HUES6 (cell line): ENCODE measurements at regions not wholly inside any gene's neighbourhood (a gene's known extent, or its start where the extent isn't known, plus 50 kb on each side); places are given as distances from the start of the nearest gene placed in this dataset.

ENCODE experiments used
- H3K27ac ChIP-seq: 2 replicates; pipeline ENCODE4 v1.7.0; 2013; ENCODE audit warnings: low read depth, mild to moderate bottlenecking, low read length, inconsistent platforms
- H3K27me3 ChIP-seq: 2 replicates; pipeline ENCODE4 v1.6.1; 2013; ENCODE audit warnings: low read length; ENCODE audit not compliant: control insufficient read depth, insufficient read depth
- H3K36me3 ChIP-seq: 2 replicates; pipeline ENCODE4 v1.6.1; 2013; ENCODE audit warnings: low read length; ENCODE audit not compliant: control insufficient read depth, insufficient read depth
- H3K4me1 ChIP-seq: 2 replicates; pipeline ENCODE4 v1.6.1; 2013; ENCODE audit warnings: low read length; ENCODE audit not compliant: control insufficient read depth, insufficient read depth
- H3K4me3 ChIP-seq: 2 replicates; pipeline ENCODE4 v1.5.1; 2013; ENCODE audit warnings: low read depth, low read length
- H3K9ac ChIP-seq: one replicate; pipeline ENCODE4 v1.6.1; 2013; ENCODE audit warnings: mild to moderate bottlenecking, low read length
- H3K9me3 ChIP-seq: 2 replicates; pipeline ENCODE4 v1.6.1; 2013; ENCODE audit warnings: low read depth, low read length; ENCODE audit not compliant: control insufficient read depth, insufficient read depth

DNA sequence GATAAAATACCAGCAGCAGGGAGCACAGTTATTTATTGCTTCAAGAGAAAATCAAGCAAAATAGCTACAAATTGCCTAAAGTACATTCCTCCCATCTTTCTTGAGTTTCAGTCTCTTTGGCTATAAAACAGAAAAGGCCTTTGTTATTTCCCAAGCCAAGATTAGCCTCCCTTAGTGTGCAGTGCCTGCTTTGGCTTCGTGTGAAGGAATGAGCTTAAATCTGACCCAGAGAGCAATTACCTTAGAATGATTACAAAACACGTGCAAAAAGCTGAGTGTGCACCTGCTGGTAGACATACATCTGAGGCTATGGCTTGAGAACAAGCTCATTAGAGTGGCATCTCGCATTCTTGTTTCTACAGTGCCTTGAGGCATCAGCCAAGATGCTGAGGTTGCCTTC is 250.8 kb downstream of the C4orf33 start:
- no peak overlapping the region for H3K4me3 ChIP-seq
- no peaks in the 10 kb centered on the region for H3K9me3 ChIP-seq
- H3K36me3 ChIP-seq: no peaks in the 10 kb centered on the region
- no peak overlapping the region for H3K9ac ChIP-seq
- H3K27ac ChIP-seq: no peak overlapping the region
- no peaks in the 10 kb centered on the region for H3K27me3 ChIP-seq
- 0 out of 2 replicates have a peak, but pooled peaks cover 5% of the 10 kb centered on the region for H3K4me1 ChIP-seq

DNA sequence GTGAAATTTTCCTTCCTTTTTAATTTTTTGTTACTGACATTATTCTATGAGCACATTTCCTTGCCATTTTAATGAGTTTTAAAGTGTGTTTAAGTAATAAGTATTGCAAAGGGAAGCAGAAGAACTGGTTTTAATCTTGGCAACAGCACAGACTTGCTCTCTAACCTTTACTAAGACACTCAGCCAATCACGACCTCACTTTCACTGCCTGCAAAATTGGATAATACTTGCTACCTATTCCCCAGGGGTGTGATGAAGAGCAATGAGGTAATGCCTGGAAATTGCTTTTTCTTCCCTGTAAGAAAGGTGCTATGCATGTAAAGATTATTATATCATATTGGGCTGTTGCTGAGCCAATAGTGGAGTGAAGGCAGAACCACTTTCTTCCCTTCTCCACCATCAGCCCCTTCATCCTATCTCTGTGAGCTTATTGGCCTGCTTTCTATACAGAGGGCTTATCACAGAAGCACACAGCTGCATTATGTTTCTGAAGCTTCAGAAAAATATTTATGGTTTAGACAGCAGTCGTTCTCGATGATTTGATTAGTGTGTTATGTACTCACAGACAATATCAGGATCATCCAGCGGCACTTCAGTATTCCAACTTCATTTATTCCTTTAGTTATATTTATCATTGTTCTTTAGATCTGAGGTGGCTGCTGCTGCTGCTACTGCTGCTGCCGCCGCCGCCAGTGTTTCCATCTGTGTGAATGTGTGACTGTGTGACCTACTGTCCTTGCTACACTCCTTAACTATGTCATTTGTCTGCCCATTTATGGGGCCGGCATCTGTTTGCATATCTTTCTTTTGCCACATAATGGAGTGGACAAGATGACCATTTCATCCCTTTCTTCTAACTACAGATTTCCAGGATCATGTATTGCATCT is 255.1 kb downstream of the C4orf33 start:
- H3K27ac ChIP-seq: no peak overlapping the region
- no peak overlapping the region for H3K4me3 ChIP-seq
- no peak overlapping the region for H3K9ac ChIP-seq
- H3K36me3 ChIP-seq: no peaks in the 10 kb centered on the region
- no peaks in the 10 kb centered on the region for H3K9me3 ChIP-seq
- peaks cover 9% of the 10 kb centered on the region; the same call in 1 of the 2 replicates for H3K4me1 ChIP-seq
- no peaks in the 10 kb centered on the region for H3K27me3 ChIP-seq

DNA sequence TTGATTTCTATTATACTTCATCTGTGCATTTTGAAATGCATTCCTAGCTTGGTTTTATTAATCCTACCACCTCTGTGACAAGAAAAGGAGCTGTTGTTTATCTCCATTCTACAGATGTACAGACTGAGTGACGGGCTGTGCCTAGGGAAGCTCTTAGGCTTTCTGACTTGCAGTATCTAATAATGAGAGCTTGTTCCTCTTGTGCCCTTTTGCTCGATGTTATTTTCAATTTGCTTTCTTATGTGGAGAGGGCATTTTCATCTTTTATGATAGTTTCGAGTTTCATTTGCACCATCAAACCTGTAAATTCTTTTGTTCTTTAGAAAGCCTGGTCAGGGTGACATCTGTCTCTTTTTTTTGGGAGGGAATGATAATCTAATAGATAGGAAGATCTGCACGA is 256.5 kb downstream of the C4orf33 start:
- Histone ChIP-seq H3K9ac (no peak overlapping the region), H3K27ac (no peak overlapping the region), H3K4me1 (peaks cover 9% of the 10 kb centered on the region; the same call in 1 of the 2 replicates), H3K36me3 (no peaks in the 10 kb centered on the region), H3K4me3 (no peak overlapping the region), H3K9me3 (no peaks in the 10 kb centered on the region), H3K27me3 (no peaks in the 10 kb centered on the region)

DNA sequence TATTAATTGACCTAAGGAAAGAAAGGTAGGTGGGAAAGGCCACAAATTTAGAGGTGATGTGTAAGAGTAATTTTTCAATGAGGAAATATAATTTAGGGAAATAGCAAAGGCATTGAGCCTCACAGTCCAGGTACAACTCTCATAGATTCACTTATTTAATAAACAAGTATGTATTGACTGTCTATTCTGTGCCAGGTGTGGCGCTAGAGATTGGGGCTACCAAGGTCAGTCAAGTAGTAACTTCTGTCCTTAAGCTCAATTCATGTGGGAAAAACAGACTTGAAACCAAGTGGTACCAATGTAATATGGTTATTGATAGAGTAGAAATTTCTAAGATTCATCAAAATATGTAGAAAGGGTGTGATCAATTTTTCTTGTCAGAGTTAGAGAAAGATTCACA is 257.5 kb downstream of the C4orf33 start:
- Histone ChIP-seq H3K36me3 (no peaks in the 10 kb centered on the region), H3K4me3 (no peak overlapping the region), H3K27me3 (no peaks in the 10 kb centered on the region), H3K9me3 (no peaks in the 10 kb centered on the region), H3K27ac (no peak overlapping the region), H3K4me1 (peaks cover 11% of the 10 kb centered on the region; the same call in 1 of the 2 replicates), H3K9ac (no peak overlapping the region)

DNA sequence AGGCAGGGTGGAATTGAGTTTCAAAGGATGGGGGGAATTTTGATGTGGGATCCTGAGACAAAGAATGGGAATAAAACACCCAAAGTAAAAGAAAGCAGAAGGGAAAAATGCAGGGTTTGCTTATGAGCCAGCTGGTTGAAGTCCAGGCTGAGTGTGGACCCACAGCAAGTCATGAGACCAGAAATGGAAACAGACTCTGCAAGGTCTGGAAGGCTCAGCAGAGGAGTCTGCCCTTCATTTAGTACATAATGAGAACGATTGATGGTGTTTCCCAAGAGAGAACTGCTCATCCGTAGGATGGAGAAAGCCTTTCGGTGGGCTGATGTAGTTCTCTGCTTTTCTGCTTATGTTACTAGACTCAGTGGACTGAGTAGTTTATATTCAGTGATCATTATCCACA is 259.1 kb downstream of the C4orf33 start:
- H3K27me3 ChIP-seq: no peaks in the 10 kb centered on the region
- H3K9ac ChIP-seq: no peak overlapping the region
- H3K36me3 ChIP-seq: no peaks in the 10 kb centered on the region
- no peaks in the 10 kb centered on the region for H3K9me3 ChIP-seq
- no peak overlapping the region for H3K27ac ChIP-seq
- H3K4me1 ChIP-seq: peaks cover 16% of the 10 kb centered on the region; the same call in 1 of the 2 replicates
- H3K4me3 ChIP-seq: no peak overlapping the region

DNA sequence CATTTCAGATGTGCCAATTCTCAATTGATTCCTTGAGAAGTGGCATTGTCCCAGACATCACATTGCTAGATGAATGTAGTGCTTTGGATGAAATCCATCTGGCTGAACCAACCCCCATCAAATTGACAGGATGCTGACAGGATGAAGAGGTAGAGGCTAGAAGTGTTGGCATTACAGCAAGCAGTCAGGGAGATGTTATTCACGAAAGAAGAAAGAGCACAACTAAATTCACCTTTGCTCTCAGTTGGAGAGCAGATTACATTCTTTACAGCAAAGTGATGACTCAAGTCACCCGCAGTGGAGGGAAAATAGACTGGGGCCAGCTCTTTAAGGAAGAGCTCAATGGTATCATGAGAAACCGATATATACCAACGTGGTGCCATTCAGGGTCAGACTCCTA is 259.6 kb downstream of the C4orf33 start:
- no peaks in the 10 kb centered on the region for H3K27me3 ChIP-seq
- H3K4me3 ChIP-seq: no peak overlapping the region
- H3K36me3 ChIP-seq: no peaks in the 10 kb centered on the region
- H3K9ac ChIP-seq: no peak overlapping the region
- H3K9me3 ChIP-seq: no peaks in the 10 kb centered on the region
- no peak overlapping the region for H3K27ac ChIP-seq
- H3K4me1 ChIP-seq: peaks cover 16% of the 10 kb centered on the region; the same call in 1 of the 2 replicates

DNA sequence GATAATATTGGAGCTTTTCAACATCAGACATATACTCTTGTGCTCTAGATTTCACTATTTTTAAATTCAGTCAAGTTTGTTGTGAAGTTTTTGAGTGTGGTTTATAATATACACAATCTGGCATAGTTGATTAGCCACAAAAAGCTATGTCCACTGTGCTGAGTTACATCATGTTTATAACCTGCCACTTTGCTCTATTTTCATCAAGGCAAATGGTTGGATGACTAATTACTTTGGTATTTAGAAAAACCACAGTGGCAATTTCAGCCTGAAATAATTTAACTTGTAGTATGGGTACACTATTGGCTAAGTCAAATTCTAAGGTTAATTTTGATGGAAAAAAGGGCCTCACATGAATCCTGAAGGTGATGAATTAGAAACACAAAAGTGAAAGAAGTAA is 262.6 kb downstream of the C4orf33 start:
- H3K27me3 ChIP-seq: no peaks in the 10 kb centered on the region
- H3K4me3 ChIP-seq: no peak overlapping the region
- no peaks in the 10 kb centered on the region for H3K36me3 ChIP-seq
- no peak overlapping the region for H3K9ac ChIP-seq
- peaks cover 16% of the 10 kb centered on the region; the same call in 1 of the 2 replicates for H3K4me1 ChIP-seq
- H3K27ac ChIP-seq: no peak overlapping the region
- no peaks in the 10 kb centered on the region for H3K9me3 ChIP-seq

DNA sequence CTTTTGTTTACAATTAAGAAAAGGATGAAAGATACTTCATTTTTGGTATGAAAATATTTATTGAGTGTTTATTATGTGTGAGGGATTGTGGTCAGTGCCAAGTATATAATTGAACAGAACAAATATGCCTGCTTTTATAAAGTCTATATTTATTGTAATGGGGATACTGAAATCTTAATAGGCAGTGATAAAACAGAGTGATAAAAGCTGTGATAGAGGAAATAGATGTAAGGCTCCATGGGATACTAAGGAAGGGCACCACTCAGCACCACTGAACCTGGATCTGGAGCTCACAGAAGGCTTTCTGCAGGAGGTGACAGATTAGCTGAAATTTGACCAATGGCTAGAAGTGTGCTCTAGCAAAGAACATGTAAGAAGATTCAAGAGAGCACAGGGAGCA is 263.5 kb downstream of the C4orf33 start:
- Histone ChIP-seq H3K27me3 (no peaks in the 10 kb centered on the region), H3K4me3 (no peak overlapping the region), H3K4me1 (peaks cover 16% of the 10 kb centered on the region; the same call in 1 of the 2 replicates), H3K27ac (no peak overlapping the region), H3K9ac (no peak overlapping the region), H3K36me3 (no peaks in the 10 kb centered on the region), H3K9me3 (no peaks in the 10 kb centered on the region)

DNA sequence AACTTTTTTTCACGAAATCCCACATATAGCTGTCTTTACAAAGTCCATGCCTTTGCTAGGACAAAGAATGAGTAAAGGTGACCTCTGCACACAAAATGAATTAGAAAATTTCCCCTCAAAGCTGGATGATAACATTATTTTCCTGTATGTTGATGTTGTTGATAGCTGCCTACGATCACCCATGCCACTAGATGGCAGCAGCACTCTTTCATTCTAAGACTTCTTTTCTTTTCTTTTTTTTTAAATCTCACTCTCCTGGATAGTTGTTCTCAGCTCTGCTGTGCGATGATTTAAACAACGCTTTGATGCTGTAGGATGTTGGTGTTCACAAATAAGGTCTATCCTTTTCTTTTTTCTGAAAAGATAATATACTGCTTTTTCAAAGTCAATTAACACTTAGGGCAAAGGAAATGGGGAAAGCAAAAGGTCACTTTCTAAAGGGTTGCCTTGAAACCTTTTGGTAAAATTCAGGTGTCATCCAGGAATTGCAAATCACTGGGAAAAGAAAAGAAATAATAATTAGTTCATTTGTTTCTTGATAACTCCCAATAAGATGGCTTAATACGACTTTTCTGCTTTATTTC is 266.8 kb downstream of the C4orf33 start:
- H3K9me3 ChIP-seq: no peaks in the 10 kb centered on the region
- H3K27me3 ChIP-seq: no peaks in the 10 kb centered on the region
- H3K4me1 ChIP-seq: peaks cover 6% of the 10 kb centered on the region; the same call in 1 of the 2 replicates
- no peak overlapping the region for H3K27ac ChIP-seq
- no peak overlapping the region for H3K4me3 ChIP-seq
- no peaks in the 10 kb centered on the region for H3K36me3 ChIP-seq
- H3K9ac ChIP-seq: no peak overlapping the region

DNA sequence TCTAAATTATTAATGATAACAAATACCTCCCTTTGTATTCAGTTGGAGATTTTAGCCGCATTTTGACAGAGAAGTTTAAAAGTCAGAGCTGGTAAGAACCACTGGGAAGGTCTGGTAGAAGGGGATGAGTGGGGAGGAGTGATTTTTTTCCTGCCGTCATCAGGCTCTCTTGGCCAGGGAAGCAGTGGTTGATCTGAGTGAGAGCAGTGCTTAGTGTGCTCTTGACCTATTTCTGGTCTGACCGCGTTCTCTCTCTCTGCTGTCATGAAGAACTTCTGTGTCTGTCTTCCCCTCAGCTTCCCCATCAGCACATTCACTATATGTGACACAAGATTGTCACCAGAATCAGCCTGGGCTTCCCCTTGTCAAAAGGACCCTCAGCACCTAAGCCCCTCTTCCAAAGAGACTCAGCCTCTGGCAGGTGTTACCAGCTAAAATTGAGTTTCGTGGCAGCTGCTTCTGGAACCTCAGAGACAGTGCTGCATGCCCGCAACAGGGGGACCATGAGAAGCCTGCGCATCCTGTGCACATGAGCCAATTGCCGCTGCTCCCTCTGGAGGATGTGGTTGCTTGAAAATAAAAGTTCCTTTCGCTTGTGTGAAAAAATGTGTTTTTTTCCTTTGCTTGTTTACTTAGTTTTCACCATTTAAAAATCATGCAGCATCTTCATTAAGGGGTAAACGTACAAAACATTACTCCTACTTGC is 268.9 kb downstream of the C4orf33 start:
- Histone ChIP-seq H3K36me3 (no peaks in the 10 kb centered on the region), H3K4me3 (no peak overlapping the region), H3K27ac (no peak overlapping the region), H3K9ac (no peak overlapping the region), H3K9me3 (no peaks in the 10 kb centered on the region), H3K4me1 (no peaks in the 10 kb centered on the region), H3K27me3 (no peaks in the 10 kb centered on the region)
